ENCODE measurements at regions not wholly inside any gene's neighbourhood (a gene's known extent, or its start where the extent isn't known, plus 50 kb on each side); places are given as distances from the start of the nearest gene placed in this dataset.
"Not testable (repeated sequence)": the region's sequence is repeated elsewhere in the genome, so short reads cannot be mapped to it uniquely, and the experiment has no call there.

GRCh38 chrX:104376937-104377336 is 122.2 kb upstream of the ESX1 start:
- no peak for DNase-seq (ENCODE audit: low read depth)

GRCh38 chrX:104372547-104372946 is 117.8 kb upstream of the ESX1 start:
- DNase-seq (ENCODE audit: low read depth): no peak

GRCh38 chrX:104370089-104370488 is 115.4 kb upstream of the ESX1 start:
- peak; percentile 26 for DNase-seq (ENCODE audit: low read depth)

- DNase-seq (ENCODE audit: low read depth): not testable (repeated sequence)
Measured at GRCh38 chrX:104360774-104361173, 106.0 kb upstream of the ESX1 start.

- DNase-seq (ENCODE audit: low read depth): no peak
Measured at GRCh38 chrX:104359124-104359523, 104.4 kb upstream of the ESX1 start.

- DNase-seq (ENCODE audit: low read depth): peak; percentile 86
Measured at GRCh38 chrX:104351173-104351769, 96.5 kb upstream of the ESX1 start.

GRCh38 chrX:104347860-104348259 is 93.1 kb upstream of the ESX1 start:
- peak; percentile 66 for DNase-seq (ENCODE audit: low read depth)

- DNase-seq (ENCODE audit: low read depth): peak; percentile 90
Measured at GRCh38 chrX:104343428-104344129, 88.8 kb upstream of the ESX1 start.

- no peak for DNase-seq (ENCODE audit: low read depth)
Measured at GRCh38 chrX:104342065-104342464, 87.3 kb upstream of the ESX1 start.

GRCh38 chrX:104335756-104336155 is 81.0 kb upstream of the ESX1 start:
- peak; percentile 93 for DNase-seq (ENCODE audit: low read depth)

GRCh38 chrX:104334971-104335370 is 80.2 kb upstream of the ESX1 start:
- DNase-seq (ENCODE audit: low read depth): no peak

GRCh38 chrX:104330966-104331365 is 76.2 kb upstream of the ESX1 start:
- peak; percentile 84 for DNase-seq (ENCODE audit: low read depth)

- no peak for DNase-seq (ENCODE audit: low read depth)
Measured at GRCh38 chrX:104329731-104330130, 75.0 kb upstream of the ESX1 start.

- DNase-seq (ENCODE audit: low read depth): peak; percentile 59
Measured at GRCh38 chrX:104325213-104325585, 70.5 kb upstream of the ESX1 start.

GRCh38 chrX:104324461-104325212 is 69.9 kb upstream of the ESX1 start:
- peak; percentile 51 for DNase-seq (ENCODE audit: low read depth)

GRCh38 chrX:104319346-104319745 is 64.6 kb upstream of the ESX1 start:
- no peak for DNase-seq (ENCODE audit: low read depth)

- DNase-seq (ENCODE audit: low read depth): peak; percentile 86
Measured at GRCh38 chrX:104318330-104319009, 63.7 kb upstream of the ESX1 start.

GRCh38 chrX:104316739-104317138 is 62.0 kb upstream of the ESX1 start:
- no peak for DNase-seq (ENCODE audit: low read depth)

GRCh38 chrX:104315555-104315954 is 60.8 kb upstream of the ESX1 start:
- peak; percentile 94 for DNase-seq (ENCODE audit: low read depth)

- DNase-seq (ENCODE audit: low read depth): no peak
Measured at GRCh38 chrX:104310657-104311254, 56.0 kb upstream of the ESX1 start.

- DNase-seq (ENCODE audit: low read depth): peak; percentile 42
Measured at GRCh38 chrX:104310090-104310489, 55.4 kb upstream of the ESX1 start.

GRCh38 chrX:104309169-104309568 is 54.4 kb upstream of the ESX1 start:
- no peak for DNase-seq (ENCODE audit: low read depth)
